GM23248 (cell line): ENCODE measurements at regions not wholly inside any gene's neighbourhood (a gene's known extent, or its start where the extent isn't known, plus 50 kb on each side); places are given as distances from the start of the nearest gene placed in this dataset.

Source experiments
- EZH2 ChIP-seq: fragments of 200-600 bp; sonication (generic); IDR thresholded peaks from 2 replicates; pipeline ENCODE4 v1.6.1; 2018; ENCODE audit warnings: antibody characterized with exemption, mild to moderate bottlenecking; ENCODE audit not compliant: insufficient read depth, poor library complexity, severe bottlenecking
- EZH2phosphoT487 ChIP-seq: fragments of 200-600 bp; sonication (generic); IDR thresholded peaks from 2 replicates; pipeline ENCODE4 v1.6.1; 2018; ENCODE audit warnings: antibody characterized with exemption, moderate library complexity, mild to moderate bottlenecking, low read depth; ENCODE audit not compliant: insufficient read depth

- TF ChIP-seq EZH2 (no peak), EZH2phosphoT487 (no peak)
These were observed 129.0 kb downstream of the ICOS start for GRCh38 chr2:204065566-204065965.
